HG02973 (cell line): ENCODE measurements at regions not wholly inside any gene's neighbourhood (a gene's known extent, or its start where the extent isn't known, plus 50 kb on each side); places are given as distances from the start of the nearest gene placed in this dataset.

Experiments
- ATAC-seq: cut with Tn5 transposase; IDR thresholded peaks from one replicate; pipeline ENCODE4 v1.9.1; 2021; ENCODE audit warnings: moderate library complexity; ENCODE audit not compliant: unreplicated experiment

DNA sequence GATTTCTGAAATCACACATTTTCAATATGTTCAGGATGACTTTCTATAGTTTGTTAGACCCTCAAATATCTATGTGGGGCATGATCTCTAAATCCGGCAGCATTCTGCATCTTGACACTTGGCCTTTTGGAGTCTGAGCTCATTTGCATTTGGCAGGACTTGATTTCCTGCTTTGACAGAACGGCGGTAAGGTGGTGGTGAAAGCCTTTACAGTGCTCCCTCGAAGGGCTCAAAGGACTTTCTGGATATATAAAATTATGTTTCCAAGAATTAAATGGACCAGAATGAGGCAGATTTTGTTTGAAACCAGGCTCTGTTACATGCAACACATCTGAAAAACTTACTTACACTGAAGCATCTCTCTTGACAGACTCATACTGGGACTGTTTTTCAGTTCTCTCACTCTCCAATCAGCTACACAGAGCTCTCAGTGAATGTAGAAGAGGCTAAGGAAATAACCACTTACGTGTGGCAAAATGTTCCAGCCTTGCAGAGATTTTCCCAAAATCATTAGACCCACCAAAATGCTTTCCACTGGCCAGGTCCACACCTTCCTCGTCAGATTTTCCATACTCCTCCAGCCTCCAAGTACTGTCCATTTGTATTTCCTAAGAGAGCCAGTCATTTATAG, 207.2 kb downstream of the SPRY2 start:
- ATAC-seq = no peak

DNA sequence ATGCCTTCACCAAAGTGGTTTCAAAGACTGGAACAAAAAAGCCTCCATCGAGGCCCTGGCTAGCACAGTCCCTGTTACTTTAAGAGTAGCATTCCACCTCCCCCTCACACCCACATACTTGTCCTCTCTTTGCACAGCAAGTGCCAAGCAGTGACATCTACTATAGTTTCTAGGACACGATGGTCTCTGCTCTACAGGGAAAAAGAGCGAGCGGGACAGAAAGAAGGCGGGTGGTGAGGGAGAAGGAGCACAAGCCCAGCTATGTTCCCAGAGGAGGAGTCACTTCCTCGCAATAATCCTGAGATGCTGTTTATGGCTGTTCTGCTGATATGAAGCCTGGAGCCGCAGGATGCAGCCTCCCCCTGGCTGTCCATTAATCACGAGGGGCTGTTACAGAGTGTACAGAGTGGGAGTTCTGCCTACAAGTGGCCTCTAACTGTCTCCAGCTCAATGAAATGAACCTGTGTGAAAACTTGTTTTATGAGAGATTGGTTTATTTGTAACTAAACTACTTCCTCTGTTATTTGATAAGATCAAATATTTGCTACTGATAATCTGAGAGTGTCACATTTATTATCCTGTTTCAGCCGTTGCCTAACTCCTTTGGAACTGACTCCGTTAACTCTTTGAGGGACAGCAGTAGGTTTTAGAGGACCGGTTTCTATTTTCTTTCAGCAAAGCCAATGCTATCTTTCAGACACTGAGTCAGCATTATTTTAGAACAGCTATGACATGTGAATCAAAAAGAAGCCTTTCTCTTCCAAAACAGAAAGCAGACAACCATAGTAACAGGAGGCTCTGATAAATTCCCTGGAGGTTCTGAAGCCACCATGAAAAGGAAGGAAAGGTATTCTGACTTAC, 208.0 kb downstream of the SPRY2 start:
- no peak for ATAC-seq

DNA sequence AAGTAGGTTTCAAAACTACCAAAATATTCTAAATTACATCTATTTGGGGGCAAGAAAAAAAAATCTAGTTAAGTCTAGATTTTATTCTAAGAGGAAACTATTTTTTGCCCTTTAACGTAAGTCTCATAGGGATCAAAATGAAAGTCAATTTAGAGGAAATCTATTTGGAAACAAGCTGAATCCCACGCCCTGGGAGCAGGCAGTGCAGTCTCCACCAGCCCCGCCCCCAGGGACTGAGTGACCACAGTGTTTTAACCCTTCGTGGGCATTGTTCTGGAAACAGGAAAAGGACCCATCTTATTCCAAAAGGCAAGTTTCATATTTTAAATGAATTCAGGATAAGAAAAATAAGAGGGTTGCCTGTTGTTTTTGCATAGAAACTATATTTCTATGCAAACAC, 209.7 kb downstream of the SPRY2 start:
- no peak for ATAC-seq

DNA sequence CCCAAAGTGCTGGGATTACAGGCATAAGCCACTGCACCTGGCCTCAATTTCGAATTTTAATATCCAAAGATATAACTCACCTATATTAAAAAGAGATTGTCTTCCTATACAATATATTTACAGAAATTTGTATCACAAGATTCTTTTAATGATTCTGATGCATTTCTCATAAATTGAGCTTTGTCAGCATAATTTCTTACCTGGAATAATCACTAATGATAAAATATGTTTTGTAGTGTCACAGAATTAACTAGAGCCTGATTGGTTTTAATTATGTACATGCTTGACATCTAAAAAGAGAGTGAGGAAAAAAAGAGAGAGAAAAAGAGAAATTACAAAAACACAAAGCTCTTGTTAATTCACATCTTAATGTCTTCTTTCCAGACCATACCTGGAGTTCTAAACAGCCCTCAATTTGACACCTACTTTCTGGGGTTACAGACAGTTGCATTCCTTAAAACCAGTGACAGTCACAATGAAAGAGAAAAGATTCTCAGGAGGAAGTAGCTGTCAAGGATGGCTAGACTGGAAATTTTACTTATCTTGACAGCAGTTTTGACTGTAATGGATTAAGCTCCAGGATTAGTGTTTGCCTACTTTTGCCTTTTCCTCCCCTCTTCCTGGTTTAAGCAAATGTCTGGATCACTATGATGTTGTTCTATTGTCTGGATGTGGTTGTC, 214.4 kb downstream of the SPRY2 start:
- ATAC-seq = no peak

DNA sequence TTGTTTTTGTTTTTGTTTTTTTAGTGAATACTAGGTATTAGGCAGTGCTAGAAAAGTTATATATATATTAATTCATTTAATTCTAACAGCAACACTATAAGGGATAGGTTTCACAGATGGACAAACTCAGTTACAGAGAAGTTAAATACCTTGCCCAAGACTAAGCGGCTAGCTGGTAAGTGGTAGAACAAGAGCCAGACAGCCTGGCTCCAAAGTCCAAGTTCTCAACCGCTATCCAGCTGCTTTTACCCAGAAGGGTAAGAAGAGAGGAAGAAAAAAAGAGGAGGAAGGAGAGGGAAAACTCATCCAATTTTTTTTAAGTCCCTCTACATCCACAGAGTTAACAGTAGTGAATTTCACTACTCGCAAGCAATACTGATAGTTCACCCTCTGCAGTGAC, 217.0 kb downstream of the SPRY2 start:
- ATAC-seq = no peak

DNA sequence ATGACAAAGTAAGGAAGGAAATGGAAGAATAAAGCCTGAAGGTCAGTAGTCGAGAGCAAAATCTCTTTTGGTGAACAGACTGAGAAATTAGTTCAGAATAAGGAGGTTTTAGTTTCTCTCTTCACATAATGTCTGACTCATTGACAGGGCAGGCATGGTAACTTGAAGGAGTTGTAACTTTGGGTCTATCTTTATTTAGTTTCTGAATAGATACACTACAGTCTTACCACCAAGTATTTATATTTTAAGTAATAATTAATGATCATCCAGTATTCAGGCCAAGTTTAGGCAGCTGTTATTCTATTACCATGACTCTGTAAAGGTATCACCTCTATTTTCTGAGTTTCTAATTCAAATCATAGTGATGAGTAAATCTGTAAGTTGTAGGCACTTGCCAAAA, 219.9 kb downstream of the SPRY2 start:
- ATAC-seq = no peak

DNA sequence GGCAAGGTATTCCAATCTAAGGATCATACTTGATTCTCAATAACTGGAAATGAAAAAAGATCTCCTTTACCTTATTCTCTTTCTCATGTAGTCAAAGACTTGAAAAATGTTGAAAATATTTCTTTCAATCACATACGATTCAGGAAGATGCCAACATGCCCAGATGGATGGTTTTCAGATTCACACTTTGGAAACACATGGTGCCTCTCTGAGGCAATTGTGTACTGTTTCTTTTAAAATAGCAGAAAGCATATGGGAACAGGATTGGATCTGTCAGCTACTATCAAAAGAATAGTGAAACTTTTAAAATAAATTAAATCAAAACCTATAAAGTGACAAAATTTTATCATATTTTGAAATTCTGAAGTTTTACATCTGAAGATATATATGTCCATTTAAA, 222.4 kb downstream of the SPRY2 start:
- no peak for ATAC-seq

DNA sequence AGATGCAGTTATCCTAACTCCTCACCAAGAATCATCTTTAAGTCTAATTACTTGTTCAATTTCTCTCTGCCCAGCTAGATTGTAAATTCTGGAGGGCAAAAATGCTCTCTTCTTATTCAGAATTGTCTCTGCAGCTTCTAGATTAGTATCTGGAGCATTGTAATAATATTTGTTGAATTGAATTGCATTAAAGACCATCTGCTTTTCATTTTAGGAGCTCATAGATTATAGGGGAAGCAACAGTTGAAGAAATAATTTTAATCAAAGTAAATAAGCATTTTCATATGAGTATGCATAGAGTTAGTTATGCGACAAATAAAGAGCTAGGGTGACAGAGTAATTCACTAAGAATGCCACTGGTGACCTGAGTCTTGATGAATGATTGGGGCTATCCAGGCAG, 222.8 kb downstream of the SPRY2 start:
- no peak for ATAC-seq

DNA sequence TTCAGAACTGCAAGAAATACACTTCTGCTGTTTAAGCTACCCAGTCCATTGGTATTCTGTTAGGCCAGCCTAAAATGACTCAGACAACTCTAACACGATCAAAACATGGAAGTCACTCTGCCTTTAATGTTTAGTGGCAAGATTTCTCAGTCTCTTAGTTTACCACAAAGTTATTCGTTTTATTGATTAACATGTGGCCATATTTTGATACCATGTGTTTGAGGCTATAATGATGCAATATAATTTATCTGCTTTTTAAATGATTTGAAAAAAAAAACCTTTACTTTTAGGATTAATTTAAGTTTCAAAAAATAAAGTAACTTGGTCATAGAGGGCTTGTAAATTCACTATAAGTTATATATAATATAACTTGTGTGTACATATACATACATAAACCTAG, 223.4 kb downstream of the SPRY2 start:
- no peak for ATAC-seq

DNA sequence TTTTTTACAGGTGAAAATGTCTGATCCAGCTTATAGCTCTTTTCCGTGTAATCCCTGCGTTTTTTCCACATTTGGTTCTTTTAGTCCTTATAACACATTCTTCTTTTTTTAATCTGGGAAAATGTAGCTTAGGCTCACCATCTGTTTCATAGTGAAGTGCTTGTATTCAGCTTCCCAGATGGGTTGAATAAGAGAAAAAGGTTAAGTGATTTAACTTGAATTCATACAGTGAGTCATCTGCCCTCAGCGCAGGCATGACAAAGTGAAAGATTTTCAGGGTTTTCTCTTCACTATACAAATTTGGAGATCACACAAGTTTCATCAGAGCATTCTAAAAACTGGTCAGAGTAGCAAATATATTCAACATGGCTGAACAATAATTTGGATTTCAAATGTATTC, 224.8 kb downstream of the SPRY2 start:
- ATAC-seq = no peak

DNA sequence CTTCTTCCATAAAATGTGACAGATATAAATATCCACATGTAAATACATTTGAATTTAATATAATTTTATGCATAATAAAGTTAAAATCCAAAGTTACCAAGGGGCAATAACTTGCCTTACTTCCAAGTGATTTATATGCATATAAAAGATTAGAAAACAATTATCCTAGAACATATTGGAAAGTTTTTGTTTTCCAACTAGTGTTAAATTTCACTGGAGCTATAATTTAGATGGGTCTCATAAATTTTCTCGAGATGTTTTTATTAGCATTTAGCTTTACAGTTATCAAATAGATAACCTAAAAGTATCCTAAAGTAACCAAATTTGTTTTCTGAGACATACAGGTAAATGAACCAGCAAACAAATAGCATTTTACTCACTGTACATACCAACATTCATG, 225.3 kb downstream of the SPRY2 start:
- ATAC-seq = no peak

DNA sequence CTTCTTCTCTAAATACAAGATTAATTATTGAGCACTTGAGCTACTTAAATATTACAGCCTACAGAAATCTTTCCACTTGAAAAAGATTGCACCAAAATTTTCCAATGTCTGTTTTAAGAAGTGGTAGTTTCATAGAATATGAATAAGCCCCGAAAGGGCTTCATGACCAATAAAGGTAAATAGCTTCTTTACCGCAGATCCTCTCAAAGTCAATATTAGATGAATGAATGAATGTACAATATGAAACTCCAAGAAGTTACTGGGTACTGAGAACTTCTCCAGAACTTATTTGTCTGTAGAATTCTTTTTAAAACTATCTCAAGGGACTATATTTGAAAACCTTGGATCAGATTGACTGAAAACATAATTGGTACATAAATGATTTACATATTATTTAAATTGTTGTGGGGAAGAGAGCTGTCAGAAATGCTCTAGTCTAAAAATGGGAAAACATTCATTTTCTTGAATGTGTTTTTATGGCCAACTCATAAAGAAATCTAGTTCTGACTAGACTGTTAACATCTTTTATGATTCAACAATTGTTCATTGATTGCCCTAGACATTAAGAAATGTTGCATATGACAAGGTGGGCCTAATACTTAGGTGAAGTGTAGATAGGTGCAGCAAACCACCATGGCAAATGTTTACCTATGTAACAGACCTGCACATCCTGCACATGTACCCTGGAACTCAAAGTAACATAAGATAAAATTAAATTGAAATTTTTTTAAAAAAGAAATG, 227.0 kb downstream of the SPRY2 start:
- no peak for ATAC-seq

DNA sequence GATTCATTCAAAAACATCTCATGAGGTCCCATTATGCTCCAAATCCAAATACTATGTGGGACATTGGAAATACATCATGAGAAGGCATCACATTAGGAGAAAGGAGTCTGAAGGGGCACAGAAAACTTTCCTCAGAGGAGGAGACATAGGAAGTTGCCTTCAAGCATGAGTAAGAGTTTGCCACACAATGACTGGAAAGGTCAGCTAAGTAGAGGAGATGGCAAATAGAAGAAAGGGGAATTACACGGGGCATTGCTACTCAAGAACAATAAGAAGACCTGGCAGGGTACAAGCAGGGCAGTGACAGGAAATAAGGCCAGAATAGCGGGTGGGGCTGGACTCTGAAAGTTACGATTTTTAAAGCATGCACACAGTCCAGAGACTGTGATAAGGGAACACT, 231.6 kb downstream of the SPRY2 start:
- no peak for ATAC-seq

DNA sequence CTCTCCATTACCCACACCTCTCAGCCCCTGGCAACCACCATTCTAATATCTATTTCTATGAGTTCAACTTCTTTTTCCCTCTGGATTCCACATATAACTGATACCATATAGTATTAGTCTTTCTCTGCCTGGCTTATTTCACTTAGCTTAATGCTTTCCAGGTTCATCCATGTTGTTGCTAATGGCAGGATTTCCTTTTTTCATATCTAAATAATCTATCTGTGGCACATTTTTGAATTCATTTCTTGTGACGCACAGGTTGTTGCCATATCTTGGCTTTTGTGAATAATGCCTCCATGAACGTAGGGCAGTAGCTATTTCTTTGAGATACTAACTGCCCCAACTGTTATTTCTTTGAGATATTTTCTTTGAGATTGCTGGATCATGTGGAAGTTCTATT, 235.6 kb downstream of the SPRY2 start:
- no peak for ATAC-seq

DNA sequence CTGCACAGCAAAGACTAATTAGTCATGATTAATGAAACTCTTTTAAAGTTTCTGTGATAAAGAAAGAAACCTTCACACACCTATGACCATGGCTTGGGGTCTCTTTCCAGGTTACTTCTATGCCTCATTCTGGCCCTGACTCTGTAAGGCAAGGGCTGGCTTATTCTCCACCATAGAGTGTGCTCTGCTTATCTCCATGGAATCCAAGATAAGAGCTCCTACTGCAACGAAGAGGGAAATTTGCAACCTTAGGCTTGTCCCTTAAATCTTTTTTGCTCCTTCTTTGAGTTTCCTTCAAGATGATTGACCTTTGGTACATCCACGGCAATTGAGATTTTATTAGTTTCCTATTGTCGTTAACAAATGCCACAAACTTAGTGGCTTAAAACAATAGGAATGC, 239.9 kb downstream of the SPRY2 start:
- no peak for ATAC-seq

DNA sequence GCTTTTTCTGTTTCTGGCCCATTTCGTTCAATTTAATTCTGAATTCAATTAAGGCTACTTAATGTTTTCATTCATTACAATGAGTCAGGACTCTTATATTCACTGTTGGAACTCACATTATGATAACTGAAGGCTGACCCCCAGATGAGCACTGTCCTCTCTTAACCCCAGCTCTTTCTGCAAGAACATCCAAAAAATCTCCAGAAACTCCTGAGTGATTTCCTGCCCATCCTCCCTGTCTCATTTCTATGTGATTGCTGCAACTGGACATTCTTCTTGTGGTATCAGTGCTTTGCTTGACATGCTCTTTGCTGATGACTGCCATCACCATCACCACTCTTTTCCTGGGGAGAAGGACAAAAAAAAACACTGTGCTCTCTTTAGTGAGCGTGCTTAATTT, 240.3 kb downstream of the SPRY2 start:
- no peak for ATAC-seq

DNA sequence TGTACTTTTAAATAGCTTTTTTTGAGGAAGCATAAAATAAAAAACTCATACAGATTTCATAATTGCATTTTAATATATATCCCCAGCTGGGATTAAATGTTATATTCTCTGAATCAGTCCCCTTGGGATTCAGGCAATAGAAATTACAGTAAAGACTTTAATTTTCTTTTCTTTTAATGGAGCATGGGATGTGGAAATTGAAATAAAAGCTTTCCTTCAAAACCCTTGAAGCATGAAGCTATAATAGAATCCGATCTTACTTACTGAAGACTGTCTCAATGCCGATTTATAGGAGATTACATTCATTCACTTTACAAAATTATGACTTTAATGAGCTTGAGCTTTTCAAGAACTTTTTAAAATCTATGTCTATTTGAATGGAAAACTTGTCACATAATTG, 243.4 kb downstream of the SPRY2 start:
- no peak for ATAC-seq

DNA sequence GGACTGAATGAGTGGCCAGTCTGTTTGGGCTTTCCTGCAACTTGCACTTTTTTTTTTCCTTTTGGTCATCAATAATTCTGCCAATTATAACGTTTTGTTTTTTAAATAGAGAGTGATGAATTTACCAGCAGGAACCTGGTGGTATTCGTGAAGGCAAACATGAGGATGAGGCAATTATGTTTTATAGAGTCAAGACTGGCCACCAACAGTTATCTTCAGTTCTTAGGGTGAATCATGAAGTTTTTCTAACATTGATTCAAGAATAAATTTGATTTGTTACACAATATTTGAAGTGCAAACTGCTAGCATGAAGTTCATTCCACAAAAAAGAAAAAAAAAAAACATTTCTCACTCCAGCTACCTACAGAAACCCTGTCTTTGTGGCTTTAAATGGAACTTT, 244.5 kb downstream of the SPRY2 start:
- ATAC-seq = no peak

DNA sequence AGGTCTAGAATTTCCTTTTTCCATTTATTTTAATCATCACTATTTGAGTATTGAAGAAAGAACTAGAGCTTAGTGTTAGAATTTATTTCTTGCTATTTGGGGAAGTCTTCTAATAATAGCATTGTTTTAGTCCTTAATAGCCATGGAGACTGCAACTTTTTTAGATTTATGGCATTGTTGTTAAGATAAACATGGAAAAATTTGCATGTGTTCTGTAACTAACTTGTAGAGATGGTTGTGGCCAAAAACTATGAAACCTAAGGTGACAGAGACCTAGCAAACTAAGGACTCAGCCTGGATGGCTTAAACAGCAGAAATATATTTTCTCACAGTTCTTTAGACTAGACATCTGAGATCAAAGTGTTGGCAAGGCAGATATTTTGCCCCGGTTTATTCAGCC, 246.4 kb downstream of the SPRY2 start:
- no peak for ATAC-seq

DNA sequence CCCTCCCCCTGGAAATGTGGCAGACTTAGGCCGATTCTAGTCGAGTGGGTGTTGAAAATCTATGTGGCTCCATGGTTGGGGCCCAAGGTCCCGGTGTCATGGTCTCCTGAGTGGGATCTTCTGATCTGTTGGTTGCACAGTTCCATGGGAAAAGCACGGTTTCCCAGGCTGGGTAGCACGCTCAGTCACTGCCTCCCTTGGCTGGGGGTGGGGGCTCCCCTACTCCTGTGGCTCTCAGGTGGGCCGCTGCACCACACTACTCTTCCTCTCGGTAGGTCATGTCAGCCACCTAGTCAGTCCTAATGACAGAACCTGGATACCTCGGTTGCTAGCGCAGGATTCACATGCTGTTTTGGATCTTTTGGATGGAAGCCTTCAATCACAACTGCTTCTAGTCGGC, 247.0 kb downstream of the SPRY2 start:
- no peak for ATAC-seq

DNA sequence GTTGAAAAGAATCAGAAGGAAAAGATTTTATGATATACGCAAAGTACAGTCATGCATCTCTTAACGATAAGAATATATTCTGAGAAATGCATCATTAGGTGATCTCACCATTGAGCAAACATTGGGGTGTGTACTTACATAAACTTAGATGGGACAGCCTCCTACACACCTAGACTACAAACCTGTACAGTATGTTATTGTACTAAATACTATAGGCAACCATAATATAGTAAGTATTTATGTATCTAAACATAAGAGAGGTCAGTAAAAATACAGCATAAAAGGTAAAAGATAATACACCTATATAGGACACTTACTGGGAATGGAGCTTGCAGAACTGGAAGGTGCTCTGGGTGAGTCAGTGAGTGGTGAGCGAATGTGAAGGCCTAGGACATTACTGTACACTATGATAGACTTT, 254.6 kb downstream of the SPRY2 start:
- ATAC-seq = no peak
